Activated CD4-positive, alpha-beta memory T cell treated with anti-CD3 and anti-CD28 coated beads, Interleukin-2, amount 10 ng/mL, durations not matched to agents 7 days and 5 days (primary cell): ENCODE measurements at regions not wholly inside any gene's neighbourhood (a gene's known extent, or its start where the extent isn't known, plus 50 kb on each side); places are given as distances from the start of the nearest gene placed in this dataset.
"Not testable (repeated sequence)": the region's sequence is repeated elsewhere in the genome, so short reads cannot be mapped to it uniquely, and the experiment has no call there.

Experiments used
- CTCF ChIA-PET: fragments of 350-600 bp; sonication (Branson Sonifier 250); formaldehyde crosslinking; loops from one replicate; lab custom pipeline; 2021; ENCODE audit warnings: antibody characterized with exemption, inconsistent platforms; lab: Charles Lee
- POLR2A ChIA-PET: fragments of 350-600 bp; sonication (Branson Sonifier 250); formaldehyde crosslinking; loops from one replicate; lab custom pipeline; 2021; ENCODE audit warnings: antibody characterized with exemption; lab: Charles Lee
- DNase-seq: peaks from one replicate; pipeline ENCODE4 v3.0.0-alpha.2; 2020
- H3K27ac Mint-ChIP-seq: one replicate; pipeline ENCODE4 v1.8.0; 2021; ENCODE audit warnings: mild to moderate bottlenecking, mixed read lengths
- H3K27me3 Mint-ChIP-seq: one replicate; pipeline ENCODE4 v1.8.0; 2021; ENCODE audit warnings: mixed read lengths
- H3K36me3 Mint-ChIP-seq: one replicate; pipeline ENCODE4 v1.8.0; 2021; ENCODE audit warnings: low read depth, mixed read lengths
- H3K4me1 Mint-ChIP-seq: one replicate; pipeline ENCODE4 v1.8.0; 2021; ENCODE audit warnings: mixed read lengths
- H3K4me3 Mint-ChIP-seq: one replicate; pipeline ENCODE4 v1.8.0; 2021; ENCODE audit warnings: mild to moderate bottlenecking, mixed read lengths
- H3K9me3 Mint-ChIP-seq: one replicate; pipeline ENCODE4 v1.8.0; 2021; ENCODE audit warnings: mixed read lengths

DNA sequence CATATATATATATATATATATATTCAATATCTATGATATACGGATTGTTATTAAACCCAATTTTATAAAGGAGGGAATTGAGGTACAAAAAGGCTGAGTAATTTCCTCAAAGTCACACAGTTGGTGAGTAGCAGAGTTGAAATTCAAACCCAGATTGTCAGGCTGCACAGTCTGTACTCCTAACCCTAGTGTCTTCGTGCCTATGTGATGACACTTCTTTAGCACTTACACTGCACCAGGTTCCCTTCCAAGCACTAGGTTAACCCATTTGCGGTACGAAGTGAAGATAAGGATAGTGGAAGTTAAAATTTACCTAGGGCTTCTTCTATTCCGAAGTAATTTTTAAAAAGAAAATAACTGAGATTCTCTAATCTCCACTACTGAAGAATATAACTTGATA lies 125.1 kb upstream of the TSPAN8 start:
- ChIA-PET POLR2A (no interaction called here), CTCF (no interaction called here)
- no peaks in the 10 kb centered on the region for H3K9me3 Mint-ChIP-seq
- H3K4me1 Mint-ChIP-seq: no peaks in the 10 kb centered on the region
- no peaks in the 10 kb centered on the region for H3K36me3 Mint-ChIP-seq
- no peak for DNase-seq
- no peaks in the 10 kb centered on the region for H3K27me3 Mint-ChIP-seq
- no peak overlapping the region for H3K4me3 Mint-ChIP-seq
- no peak overlapping the region for H3K27ac Mint-ChIP-seq

- no peak overlapping the region for H3K4me3 Mint-ChIP-seq
- ChIA-PET CTCF (no interaction called here), POLR2A (no interaction called here)
- no peaks in the 10 kb centered on the region for H3K27me3 Mint-ChIP-seq
- H3K9me3 Mint-ChIP-seq: no peaks in the 10 kb centered on the region
- H3K4me1 Mint-ChIP-seq: no peaks in the 10 kb centered on the region
- no peak overlapping the region for H3K27ac Mint-ChIP-seq
- H3K36me3 Mint-ChIP-seq: no peaks in the 10 kb centered on the region
- no peak for DNase-seq
These were observed 124.2 kb upstream of the TSPAN8 start for GRCh38 chr12:71282020-71282419.

DNA sequence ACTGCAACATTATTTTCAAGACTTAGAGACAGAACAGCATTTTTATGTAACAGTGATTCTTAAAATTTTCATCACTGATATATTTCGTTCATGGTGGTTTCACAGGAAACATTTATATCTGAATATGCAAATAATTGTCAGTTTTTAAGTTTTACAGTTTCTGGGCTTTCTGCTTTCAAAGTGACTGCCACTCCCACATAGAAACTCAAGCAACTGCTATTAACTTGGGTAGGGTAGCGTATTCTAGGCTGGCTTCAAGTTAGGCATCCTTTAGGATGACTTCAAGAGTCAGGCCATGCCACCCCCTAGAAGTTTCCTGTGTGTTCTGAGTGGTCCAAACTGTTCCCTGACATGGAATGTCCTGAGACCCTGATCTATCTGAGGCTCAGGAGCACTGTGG lies 123.6 kb upstream of the TSPAN8 start:
- Mint-ChIP-seq H3K4me1 (no peaks in the 10 kb centered on the region), H3K36me3 (no peaks in the 10 kb centered on the region), H3K4me3 (no peak overlapping the region), H3K9me3 (no peaks in the 10 kb centered on the region), H3K27ac (no peak overlapping the region), H3K27me3 (no peaks in the 10 kb centered on the region)
- ChIA-PET POLR2A (no interaction called here), CTCF (no interaction called here)
- no peak for DNase-seq

- no peak overlapping the region for H3K27ac Mint-ChIP-seq
- H3K9me3 Mint-ChIP-seq: no peaks in the 10 kb centered on the region
- no peak overlapping the region for H3K4me3 Mint-ChIP-seq
- no peaks in the 10 kb centered on the region for H3K27me3 Mint-ChIP-seq
- ChIA-PET CTCF (no interaction called here), POLR2A (no interaction called here)
- no peaks in the 10 kb centered on the region for H3K4me1 Mint-ChIP-seq
- no peak for DNase-seq
- no peaks in the 10 kb centered on the region for H3K36me3 Mint-ChIP-seq
These were observed 120.1 kb upstream of the TSPAN8 start for GRCh38 chr12:71277866-71278265.

DNA sequence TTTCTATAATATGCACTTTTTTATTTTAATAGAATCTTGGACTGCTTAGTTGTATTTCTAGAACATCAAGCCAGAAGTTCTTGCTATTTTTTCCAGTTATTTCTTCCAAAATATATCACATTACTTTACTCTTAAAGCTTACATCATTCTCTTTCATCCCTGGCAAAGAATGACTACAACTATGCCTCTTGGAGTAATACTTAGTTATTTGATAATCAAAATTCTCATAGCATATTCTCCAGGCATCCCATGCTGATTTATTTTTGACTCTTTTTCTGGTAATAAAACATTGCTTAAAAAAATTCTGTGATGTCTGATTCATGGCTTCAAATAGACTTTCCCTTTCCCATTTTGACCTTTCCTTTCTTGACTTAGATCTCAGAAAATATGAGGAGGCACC lies 118.7 kb upstream of the TSPAN8 start:
- no peak overlapping the region for H3K27ac Mint-ChIP-seq
- DNase-seq: no peak
- no peak overlapping the region for H3K4me3 Mint-ChIP-seq
- H3K36me3 Mint-ChIP-seq: no peaks in the 10 kb centered on the region
- POLR2A ChIA-PET: no interaction called here
- CTCF ChIA-PET: no interaction called here
- no peaks in the 10 kb centered on the region for H3K4me1 Mint-ChIP-seq
- no peaks in the 10 kb centered on the region for H3K27me3 Mint-ChIP-seq
- no peaks in the 10 kb centered on the region for H3K9me3 Mint-ChIP-seq

GRCh38 chr12:71270794-71271193 lies 113.0 kb upstream of the TSPAN8 start:
- CTCF ChIA-PET, H3K4me1 Mint-ChIP-seq, H3K27me3 Mint-ChIP-seq, H3K27ac Mint-ChIP-seq, H3K36me3 Mint-ChIP-seq, POLR2A ChIA-PET, DNase-seq, H3K9me3 Mint-ChIP-seq, H3K4me3 Mint-ChIP-seq: not testable (repeated sequence)

GRCh38 chr12:71270057-71270456 lies 112.3 kb upstream of the TSPAN8 start:
- no peak overlapping the region for H3K27ac Mint-ChIP-seq
- no peaks in the 10 kb centered on the region for H3K4me1 Mint-ChIP-seq
- no peak for DNase-seq
- ChIA-PET POLR2A (no interaction called here), CTCF (no interaction called here)
- H3K9me3 Mint-ChIP-seq: no peaks in the 10 kb centered on the region
- no peaks in the 10 kb centered on the region for H3K36me3 Mint-ChIP-seq
- H3K27me3 Mint-ChIP-seq: no peaks in the 10 kb centered on the region
- no peak overlapping the region for H3K4me3 Mint-ChIP-seq

DNA sequence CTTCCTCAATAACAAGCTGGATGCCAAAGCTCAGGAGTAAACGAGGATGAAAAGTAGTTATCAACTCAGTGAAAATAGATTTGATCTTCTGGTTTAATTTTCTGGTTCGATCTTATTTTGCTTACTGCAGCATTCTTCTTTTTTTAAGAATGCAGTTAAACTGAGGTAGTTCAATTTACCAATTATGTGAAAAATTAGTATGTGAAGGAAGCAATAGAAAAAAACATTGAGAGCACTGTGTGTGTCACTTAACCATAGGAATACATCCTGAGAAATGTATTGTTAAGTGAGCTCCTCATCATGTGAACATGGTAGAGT lies 111.4 kb upstream of the TSPAN8 start:
- H3K27me3 Mint-ChIP-seq: no peaks in the 10 kb centered on the region
- DNase-seq: no peak
- no peaks in the 10 kb centered on the region for H3K9me3 Mint-ChIP-seq
- ChIA-PET CTCF (no interaction called here), POLR2A (no interaction called here)
- no peaks in the 10 kb centered on the region for H3K4me1 Mint-ChIP-seq
- no peak overlapping the region for H3K27ac Mint-ChIP-seq
- H3K36me3 Mint-ChIP-seq: no peaks in the 10 kb centered on the region
- no peak overlapping the region for H3K4me3 Mint-ChIP-seq

DNA sequence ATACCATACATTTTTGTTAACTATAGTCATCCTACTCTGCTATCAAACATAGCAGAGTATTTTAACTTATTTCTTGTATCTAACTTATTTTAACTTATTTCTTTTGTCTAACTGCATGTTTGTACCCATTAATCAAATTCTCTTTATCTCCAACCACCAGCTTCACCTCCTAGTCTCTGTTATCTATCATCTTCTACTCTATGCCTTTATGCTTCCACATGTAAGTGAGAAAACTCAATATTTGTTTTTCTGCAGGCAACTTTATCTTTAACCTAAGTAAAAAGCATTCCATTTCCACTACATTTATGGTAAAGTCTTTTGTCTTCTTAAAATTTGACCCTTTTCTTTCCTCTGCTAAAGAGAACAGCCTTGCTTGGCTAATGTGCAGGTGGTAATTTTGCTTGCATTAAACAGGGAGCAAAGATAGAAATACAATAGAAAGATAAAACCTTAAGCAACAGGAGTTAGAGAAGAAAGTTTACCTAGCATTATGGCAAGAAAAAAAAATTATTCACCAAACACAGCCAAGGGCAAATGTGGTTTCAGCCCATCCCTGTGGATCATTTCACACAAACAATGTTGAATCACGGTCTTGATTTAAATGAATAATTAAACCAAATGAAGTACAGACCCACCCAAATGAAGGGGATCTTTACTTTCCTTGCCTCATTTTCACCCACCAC lies 110.9 kb upstream of the TSPAN8 start:
- H3K36me3 Mint-ChIP-seq: no peaks in the 10 kb centered on the region
- no peaks in the 10 kb centered on the region for H3K9me3 Mint-ChIP-seq
- CTCF ChIA-PET: no interaction called here
- DNase-seq: no peak
- no peak overlapping the region for H3K4me3 Mint-ChIP-seq
- H3K27ac Mint-ChIP-seq: no peak overlapping the region
- POLR2A ChIA-PET: no interaction called here
- no peaks in the 10 kb centered on the region for H3K4me1 Mint-ChIP-seq
- H3K27me3 Mint-ChIP-seq: no peaks in the 10 kb centered on the region

- Mint-ChIP-seq H3K4me3 (no peak overlapping the region), H3K36me3 (no peaks in the 10 kb centered on the region), H3K27ac (no peak overlapping the region), H3K27me3 (no peaks in the 10 kb centered on the region), H3K9me3 (peaks cover 3% of the 10 kb centered on the region), H3K4me1 (no peaks in the 10 kb centered on the region)
- ChIA-PET POLR2A (no interaction called here), CTCF (no interaction called here)
- DNase-seq: no peak
These were observed 108.8 kb upstream of the TSPAN8 start for GRCh38 chr12:71266606-71267005.

DNA sequence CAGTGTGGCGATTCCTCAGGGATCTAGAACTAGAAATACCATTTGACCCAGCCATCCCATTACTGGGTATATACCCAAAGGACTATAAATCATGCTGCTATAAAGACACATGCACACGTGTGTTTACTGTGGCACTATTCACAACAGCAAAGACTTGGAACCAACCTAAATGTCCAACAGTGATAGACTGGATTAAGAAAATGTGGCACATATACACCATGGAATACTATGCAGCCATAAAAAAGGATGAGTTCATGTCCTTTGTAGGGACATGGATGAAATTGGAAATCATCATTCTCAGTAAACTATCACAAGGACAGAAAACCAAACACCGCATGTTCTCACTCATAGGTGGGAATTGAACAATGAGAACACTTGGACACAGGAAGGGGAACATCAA lies 107.9 kb upstream of the TSPAN8 start:
- H3K4me3 Mint-ChIP-seq, H3K27me3 Mint-ChIP-seq, H3K27ac Mint-ChIP-seq, H3K36me3 Mint-ChIP-seq, H3K4me1 Mint-ChIP-seq, DNase-seq, H3K9me3 Mint-ChIP-seq, POLR2A ChIA-PET, CTCF ChIA-PET: not testable (repeated sequence)

DNA sequence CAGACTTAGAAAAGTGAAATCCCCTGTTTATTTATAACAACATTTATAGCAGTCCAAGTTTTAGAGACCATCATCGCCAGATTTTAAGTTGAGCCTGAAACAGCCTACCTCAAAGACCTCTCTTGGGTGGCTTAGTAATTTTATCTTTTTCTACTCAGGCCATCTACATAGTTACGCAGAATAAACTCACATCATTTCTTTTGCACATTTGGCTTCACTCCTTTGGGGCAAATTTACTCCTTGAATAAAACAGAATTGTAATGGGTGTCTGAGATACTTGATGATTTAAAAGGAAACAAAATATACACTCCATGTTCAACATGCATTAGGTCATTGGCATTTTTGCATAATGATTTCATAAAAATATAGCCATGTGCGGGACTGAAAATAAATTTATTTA lies 104.7 kb upstream of the TSPAN8 start:
- Mint-ChIP-seq H3K27me3 (no peaks in the 10 kb centered on the region), H3K4me1 (no peaks in the 10 kb centered on the region), H3K36me3 (no peaks in the 10 kb centered on the region), H3K4me3 (no peak overlapping the region), H3K9me3 (peaks cover 3% of the 10 kb centered on the region), H3K27ac (no peak overlapping the region)
- ChIA-PET POLR2A (no interaction called here), CTCF (no interaction called here)
- DNase-seq: no peak

DNA sequence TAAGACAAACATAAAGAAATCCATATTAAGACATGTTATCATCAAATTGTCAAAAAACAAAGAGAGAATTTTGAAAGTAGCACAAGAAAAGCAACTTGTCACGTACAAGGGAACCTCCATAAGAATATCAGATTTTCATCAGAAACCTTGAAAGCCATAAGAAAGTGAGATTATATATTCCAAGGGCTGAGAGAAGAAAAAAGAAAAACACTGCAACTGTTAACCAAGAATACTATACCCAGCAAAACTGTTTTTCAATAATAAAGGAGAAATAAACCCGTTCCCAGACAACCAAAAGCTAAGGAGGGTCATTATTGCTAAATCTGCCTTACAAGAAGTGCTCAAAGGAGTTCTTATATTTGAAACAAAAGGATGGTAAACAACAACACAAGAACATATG lies 94.7 kb upstream of the TSPAN8 start:
- Mint-ChIP-seq H3K4me1 (no peaks in the 10 kb centered on the region), H3K27ac (no peak overlapping the region), H3K27me3 (no peaks in the 10 kb centered on the region), H3K36me3 (no peaks in the 10 kb centered on the region), H3K9me3 (peaks cover 16% of the 10 kb centered on the region), H3K4me3 (no peak overlapping the region)
- ChIA-PET POLR2A (no interaction called here), CTCF (no interaction called here)
- DNase-seq: no peak

DNA sequence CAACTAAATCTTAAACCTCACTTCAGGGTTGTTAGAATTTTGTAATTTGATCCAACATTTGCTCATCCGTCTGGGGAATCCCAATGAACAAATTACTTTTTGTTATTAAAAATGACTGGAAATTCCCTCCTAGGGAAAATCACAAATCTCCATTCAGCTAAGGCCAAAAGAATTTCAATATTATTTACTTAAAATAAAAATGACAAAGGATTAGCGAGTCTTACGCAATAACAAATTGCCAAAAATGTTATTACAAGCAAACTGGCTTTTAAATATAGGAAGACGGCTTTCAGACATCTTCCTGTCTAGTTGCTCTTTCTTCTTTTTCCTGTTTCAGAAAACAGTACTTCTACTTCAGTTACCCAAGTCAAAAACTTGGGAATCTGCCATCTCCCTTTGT lies 92.4 kb upstream of the TSPAN8 start:
- H3K27ac Mint-ChIP-seq: no peak overlapping the region
- H3K4me3 Mint-ChIP-seq: no peak overlapping the region
- CTCF ChIA-PET: interaction anchor here (0.5 kb wide), 1 partner anchor 432 kb away, joined by 3 read pairs; no protein-coding TSS in a partner anchor
- no peaks in the 10 kb centered on the region for H3K27me3 Mint-ChIP-seq
- peaks cover 16% of the 10 kb centered on the region for H3K9me3 Mint-ChIP-seq
- no peaks in the 10 kb centered on the region for H3K4me1 Mint-ChIP-seq
- DNase-seq: no peak
- no peaks in the 10 kb centered on the region for H3K36me3 Mint-ChIP-seq
- POLR2A ChIA-PET: no interaction called here
